ENCODE measurements at regions not wholly inside any gene's neighbourhood (a gene's known extent, or its start where the extent isn't known, plus 50 kb on each side); places are given as distances from the start of the nearest gene placed in this dataset.

DNA sequence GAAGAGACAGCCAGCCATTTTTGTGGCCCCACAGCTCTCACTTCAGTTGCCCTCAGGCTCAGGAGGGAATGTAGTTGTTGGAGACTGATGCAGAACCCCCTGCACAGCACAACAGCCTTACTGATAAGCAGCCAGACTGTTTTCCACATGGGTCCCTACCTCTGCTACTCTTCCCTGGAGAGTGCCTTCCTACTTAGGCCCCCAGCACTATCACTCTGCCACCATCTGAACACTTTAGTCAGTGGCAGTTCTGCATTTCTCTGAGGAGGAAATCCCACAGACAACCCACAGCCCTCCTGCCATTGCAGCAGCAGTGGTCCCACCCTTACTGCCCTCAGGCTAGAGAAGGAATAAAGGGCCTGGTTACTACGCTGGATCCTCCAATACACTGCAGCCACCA, 61.8 kb upstream of the PTPRD start:
- DNase-seq: no peak

DNA sequence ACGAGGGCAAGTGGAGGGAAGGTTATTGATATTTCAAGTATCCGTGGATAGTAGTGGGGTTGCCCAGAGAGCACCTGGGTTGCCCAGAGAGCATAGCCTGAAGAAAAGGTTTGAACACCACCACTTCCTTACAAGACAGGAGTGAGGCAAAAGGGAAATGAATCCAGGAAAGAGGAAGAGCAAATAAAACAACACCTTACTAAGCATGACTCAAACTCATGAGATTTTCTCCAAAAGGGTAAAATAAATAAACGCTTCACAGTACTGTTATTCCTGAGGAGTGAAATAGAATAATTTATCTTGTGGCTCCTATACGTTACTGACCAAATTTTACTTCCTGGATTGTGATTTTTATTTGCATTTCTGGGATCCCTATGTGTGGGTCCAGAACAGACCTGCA, 65.2 kb upstream of the PTPRD start:
- DNase-seq: no peak

DNA sequence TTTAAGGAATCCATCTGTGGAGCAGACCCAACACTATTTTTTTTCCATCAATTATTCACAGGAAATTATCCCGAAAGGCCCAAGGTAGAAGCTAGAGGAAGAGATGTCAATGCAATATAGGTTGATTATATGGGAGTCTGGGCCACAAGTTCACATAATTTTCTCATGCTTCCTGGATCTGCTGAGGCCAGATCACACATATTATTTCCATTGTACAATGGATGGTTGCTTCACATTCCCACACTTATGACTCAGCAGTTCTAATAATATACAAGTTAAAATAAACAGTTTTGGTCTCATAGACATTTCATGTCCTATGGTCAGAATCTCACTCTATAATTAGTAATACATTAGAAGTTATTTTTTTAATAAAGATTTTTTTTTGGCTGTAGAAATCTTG, 66.0 kb upstream of the PTPRD start:
- DNase-seq: no peak

DNA sequence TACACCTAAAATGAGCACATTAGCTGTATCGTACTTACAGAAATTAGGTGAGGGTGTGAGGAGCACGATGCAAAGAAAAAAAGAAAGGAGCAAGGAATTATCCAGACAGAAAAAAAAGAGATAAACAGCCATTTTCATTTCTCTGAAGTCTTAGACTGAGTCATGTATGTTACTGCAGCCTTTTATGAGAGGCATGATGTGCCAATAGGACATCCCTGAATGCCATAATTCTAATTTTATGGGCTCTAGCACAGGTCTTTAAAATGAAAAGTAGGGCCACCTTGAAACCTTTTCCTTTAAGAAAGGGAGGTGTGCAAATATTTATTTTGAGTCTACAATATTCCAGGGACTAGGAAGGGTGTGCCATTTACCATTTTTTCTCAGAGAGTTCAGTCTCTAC, 74.1 kb upstream of the PTPRD start:
- no peak for DNase-seq

DNA sequence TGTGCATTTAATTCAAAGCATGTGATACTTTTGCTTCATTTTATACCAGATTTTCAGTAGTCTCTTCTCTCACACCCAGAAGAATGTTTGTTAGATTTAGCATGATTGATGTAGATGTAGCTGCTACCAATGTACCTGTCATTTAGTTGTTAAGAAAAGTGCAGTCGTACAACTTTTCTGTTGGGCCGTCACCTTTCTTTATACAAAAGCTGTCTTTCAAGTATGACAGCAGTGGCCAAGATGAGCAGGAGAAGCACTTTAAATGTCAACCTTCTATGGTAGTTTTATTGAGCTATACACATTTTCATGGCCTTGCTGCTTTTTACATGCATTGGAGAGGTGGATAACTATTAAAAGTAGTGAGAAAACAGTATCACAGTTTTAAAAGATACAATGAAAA, 77.7 kb upstream of the PTPRD start:
- DNase-seq: no peak

DNA sequence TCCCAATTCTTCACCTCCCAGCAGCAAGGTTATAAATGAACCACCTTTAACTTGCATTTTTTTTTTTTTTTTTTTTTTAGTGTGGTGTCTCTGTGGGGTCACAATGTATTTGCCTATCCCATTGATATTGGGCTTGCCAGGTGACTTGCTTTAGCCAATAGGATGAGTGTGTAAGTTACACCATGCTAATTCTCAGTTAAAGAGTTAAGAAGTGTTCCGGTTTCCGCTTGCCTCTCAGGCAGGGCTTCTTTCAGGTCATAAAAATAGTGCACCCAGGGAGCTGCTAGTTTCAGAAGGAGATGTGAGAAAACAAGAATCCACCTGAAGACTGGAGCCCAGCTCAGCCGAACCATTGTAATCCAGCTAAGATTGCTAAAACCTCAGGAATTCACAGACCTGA, 84.2 kb upstream of the PTPRD start:
- DNase-seq: no peak

DNA sequence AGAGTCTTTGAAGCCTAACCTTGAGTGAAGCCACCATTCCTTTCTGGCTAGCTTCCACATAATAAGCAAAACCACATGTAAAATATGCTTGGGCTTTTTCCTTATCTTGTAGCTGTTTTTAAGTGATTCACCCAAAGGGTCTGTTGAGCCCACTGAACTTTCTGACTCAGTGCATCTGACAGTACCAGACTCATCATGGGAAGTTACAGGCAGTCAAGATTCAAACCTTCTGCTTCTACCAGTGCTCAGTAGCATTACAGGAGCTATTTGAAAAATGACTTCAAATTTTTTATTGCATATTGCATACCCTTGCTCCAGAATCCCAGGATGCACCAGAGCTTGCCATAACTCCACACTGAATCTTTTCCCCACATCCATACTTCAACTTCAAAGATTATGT, 87.5 kb upstream of the PTPRD start:
- no peak for DNase-seq

DNA sequence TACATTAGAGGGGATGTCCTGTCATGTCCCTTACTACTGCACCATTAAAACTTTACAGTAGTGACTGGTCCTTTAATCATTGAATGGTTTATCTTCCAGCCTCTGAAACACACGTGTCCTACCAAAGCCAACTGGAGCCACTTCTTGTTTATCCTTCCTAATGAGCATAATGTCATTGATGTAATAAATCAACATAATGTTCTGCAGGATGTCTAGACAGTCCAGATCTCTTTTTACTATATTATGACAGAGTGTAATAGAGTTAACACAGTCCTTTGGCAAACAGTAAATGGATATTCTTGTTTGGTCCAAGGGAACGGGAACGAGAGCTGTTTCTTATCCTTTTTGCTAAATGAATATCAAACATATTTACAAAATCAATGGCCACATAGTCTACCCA, 88.1 kb upstream of the PTPRD start:
- no peak for DNase-seq

DNA sequence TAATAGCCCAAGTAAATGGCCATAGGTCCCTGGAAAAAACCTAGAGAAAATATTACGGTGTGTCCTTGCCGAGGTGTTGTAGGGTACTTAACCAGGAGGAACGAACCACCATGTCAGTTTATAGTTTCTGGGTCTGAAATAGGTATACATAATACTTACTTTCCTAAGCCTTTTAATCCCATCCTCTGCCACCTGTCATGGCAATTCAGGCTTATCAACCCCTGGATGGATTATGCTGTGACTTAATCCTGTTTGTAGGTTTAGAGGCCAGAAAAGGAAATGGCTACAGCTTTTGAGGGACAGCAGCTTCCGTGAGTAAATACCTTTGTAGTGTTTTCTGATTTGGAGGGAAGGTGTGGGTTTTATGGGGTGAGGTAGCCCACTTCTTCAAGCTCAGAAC, 89.1 kb upstream of the PTPRD start:
- no peak for DNase-seq

DNA sequence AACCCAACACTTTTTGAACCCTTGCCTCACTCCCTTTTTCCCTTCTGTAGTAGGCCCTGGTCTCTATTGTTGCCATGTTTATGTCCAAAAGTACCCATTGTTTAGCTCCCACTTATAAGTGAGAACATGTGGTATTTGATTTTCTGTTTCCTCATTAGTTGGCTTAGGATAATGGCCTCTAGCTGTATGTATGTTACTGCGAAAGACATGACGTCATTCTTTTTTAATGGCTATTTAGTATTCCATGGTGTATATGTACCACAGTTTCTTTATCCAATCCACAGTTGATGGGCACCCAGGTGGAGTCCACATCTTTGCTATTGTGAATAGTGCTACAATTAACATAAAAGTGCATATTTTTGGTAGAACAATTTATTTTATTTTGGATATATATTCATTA, 90.3 kb upstream of the PTPRD start:
- no peak for DNase-seq

DNA sequence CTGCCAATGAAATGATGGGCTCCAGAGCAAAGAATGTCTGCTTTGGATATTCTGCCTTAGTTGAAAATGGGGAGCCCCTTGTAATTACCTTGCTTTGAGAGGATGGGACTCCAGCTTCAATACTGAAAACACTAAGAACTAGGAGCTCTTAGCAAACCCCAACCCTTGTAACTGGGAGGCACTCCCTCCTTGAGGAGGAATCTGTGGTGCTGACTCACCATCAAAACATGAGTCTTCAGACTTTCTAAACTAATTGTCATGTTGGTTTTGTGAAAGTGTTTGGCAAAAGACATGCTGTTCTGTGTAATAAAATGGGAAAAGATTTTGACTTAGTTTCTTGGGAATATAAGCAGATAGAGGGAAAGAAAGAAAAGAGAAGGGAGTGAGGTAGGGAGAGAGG, 91.9 kb upstream of the PTPRD start:
- no peak for DNase-seq

DNA sequence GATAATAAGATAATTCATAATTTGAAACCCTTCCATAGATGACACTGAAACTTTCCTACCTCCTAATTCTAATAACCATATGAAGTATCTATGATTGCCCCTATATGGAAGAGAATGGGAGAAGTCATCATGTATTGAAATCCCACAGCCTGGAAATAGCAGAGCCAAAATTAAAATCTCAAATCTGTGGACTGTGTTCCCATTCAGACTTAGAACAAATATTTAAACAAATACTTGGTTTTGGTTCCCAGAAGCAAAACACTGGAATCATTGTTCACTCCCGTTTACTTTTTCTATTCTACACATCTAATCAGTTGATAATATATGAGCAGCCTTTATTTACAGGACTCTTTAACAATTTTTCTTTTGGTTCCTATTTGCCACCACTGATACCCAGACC, 92.6 kb upstream of the PTPRD start:
- DNase-seq: no peak

DNA sequence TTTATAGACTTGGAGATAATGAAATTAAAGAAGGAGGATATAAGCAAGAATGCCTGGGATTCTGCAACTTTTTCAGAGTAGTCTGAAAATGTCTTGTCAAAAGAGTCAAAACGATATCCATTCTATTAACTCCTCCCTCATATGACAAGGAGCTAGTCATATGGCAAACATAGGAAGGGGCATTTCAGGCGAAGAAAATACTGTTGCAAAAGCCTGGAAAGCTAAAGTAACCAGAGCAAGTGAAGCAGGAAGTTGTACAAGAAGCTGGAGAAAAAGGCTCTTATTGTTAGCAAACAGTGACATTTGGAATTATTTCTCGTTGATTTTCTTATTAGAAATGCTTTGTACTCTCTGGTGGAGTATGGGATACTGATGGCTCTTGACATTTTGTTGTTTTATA, 94.0 kb upstream of the PTPRD start:
- no peak for DNase-seq

DNA sequence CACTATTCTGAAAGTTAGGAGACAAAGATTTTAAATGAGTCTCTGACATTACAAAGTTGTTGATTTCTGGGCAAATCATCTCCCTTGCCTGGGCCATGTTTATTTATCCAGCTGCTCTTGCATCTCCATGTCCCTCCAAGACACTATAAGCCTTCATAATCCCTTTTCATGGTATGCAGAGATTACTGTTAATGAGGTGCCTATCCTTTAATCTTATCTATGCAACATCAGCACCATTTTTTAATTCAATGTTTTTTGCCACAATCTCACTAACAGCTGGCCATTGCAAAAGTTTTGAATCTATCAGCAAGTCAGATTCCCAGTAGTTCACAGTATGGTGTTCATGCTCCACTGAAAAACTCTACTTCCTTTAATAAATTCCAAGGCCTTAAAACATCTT, 108.5 kb upstream of the PTPRD start:
- DNase-seq: no peak

DNA sequence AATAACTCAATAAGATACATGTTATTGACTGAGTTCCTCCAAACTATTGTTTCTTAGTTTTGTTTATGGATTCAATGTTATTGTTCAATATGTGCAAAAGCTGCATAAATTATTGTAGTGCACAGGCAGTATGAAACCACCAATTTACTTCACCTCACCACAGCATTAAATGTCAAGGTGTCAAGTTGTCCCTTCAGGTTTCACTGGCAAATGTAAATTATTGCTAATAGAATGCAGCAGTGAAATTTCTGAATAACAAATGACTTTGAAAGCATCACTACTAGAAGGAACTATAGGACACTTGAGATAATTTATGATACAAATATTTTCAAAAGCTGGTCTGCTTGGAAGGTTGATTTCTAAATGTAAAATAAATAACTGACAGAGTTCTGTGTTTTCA, 116.4 kb upstream of the PTPRD start:
- DNase-seq: no peak

DNA sequence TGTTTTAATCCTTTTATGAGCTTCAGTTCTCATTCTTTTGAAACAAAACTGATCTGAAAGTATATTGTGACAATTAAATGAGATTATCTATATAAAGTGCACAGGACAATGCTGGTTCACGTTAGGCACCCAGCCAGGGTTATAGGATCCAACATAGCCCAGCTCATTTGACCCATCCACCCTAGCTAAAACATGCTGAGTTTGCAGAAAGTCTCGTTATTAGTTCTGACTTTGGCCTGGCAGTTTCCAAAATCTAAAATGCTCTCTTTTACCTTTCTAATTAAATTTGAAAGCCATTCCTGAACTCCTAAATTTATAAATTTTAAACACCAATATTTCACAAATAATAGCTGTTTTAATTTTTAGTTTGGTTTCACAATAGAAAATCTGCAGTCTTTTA, 131.9 kb upstream of the PTPRD start:
- no peak for DNase-seq

DNA sequence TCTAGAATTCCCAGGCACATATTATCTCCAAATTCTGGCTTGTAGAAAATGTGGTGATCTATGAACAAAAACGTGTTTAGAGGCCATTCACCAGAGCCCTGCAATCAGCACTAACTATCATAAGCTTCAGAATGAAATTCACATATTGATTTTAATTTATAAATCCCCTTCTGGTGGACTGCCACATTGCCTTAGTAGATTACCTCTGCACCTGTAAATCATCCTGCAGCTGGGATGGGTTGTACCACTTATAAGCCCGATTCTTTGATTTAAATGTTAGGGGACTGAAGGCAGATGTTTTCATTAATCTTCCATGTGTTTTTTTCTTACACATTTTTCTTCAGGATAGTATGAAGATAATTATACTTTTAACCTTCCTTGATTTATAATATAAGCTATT, 140.7 kb upstream of the PTPRD start:
- no peak for DNase-seq

DNA sequence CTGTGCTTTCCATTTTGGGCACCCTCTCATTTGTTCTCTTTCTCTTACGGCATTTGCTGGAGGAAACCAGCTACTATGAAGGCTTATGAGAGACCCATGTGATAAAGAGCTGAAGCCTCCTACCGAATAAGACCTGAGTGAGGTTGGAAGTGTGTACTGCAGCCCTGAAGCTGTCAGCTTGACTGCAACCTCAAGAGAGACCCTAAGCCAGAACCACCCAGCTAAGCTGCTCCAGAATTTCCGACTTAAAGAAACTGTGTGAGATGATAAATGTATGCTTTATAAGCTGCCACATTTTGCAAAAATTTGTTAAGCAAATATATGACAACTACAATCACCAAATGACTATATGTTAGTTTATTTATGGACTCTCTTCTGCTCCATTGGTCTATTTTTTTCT, 151.7 kb upstream of the PTPRD start:
- no peak for DNase-seq

DNA sequence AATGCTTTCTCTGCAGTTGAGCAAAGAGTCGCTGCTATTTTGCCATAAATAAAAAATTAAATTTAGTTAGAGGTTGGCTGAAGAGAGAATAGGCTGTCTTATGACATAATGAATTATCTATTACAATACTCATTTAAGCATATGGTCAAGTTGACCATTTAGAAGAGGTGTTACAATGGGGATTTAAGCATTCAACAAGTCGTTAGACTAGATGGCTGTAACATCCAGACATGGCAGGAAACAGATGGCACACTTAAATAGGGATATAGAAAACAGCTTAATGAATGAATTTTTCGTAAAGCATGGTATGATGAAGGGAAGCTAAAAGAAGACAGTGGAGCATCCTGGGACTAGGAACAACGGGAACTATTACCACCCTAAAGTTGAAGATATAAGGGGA, 160.3 kb upstream of the PTPRD start:
- DNase-seq: no peak

DNA sequence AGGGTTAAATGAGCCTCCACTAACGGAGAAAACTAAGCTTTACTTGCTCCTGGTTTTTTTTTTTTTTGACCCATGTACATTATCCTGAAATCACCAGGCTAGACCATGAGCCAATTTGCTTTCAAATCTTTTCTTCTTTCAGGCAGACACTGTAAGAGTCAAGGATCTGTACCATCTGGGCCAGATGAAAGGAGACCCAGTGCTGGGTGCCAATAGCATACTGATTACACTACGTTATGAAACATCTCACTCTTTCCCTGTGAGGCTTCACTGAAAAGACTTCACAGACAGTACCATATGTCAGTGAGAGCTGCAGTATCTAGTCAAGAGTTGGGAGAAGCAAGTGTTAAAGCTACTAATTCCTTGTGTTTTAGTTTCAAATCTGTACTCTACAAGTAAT, 161.2 kb upstream of the PTPRD start:
- DNase-seq: no peak

DNA sequence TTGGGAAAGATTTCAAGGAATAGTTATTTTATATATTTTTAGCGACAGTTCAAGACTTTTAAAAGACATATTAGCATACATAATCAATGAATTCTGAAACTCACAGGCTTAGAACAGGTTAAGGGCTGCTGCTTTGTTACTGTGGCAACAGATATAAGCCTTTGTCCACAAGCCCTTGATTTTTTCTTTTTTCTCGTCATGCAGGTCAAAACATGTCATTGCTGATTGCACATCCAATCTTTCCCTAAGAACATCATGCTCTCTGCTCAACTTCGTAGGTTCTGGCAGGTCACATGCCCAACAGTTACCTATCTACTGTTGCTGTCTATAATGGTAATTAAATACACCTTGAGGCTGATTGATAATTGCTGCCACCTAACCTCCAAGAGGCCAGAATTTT, 172.5 kb upstream of the PTPRD start:
- DNase-seq: no peak

DNA sequence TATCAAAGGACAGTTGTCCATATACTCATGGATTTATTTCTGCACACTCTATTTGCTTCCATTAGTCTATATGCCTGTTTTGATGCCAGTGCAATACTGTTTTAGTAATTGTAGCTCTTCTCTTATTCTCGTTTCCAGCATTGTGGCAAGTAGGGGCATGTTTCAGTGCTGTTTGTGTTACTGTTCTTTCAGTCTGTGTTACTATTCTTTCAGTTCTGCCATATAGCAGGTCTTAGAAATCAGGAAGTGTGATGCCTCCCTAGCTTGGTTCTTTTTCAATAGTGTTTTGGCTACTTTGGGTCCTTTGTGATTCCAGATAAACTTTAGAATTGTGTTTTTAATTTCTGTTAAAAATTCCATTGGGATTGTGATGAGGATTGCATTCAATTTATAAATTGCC, 180.5 kb upstream of the PTPRD start:
- no peak for DNase-seq

DNA sequence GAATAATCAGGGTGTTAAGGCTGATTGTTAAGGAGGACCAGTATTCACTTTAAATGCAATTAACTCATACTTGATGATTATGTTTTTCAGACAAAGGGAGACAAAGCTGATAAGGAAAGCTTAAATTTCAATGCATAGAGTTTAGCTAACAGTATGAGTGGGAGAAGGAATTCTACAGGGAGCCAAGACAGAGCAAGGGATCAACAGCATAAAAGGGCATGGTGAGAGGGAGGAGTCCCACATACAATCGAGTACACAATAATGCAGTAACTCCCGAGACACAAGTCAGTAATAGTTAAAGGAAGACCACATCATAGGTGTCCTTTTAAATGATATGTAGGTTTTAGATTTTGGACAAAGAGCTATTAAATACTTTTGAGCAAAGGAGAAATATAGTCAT, 191.7 kb upstream of the PTPRD start:
- DNase-seq: no peak

DNA sequence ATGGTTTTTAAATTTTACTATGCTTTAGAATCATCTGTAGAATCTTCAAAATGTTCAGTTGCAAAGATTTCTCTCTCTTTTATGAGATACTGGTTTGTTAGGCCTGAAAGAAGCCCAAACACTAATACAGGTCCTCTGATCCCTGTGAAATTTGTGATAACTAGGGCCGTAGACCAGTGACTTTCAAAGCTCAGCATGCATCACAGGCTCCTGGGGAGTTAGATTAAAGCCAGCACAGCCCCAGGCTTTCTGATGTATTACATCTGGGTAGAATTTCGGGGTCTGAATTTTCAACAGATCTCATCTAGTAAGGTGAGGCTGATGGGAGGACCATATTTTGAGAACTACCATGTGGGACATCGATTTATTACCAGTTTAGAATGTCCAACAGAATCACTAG, 194.1 kb upstream of the PTPRD start:
- DNase-seq: no peak

DNA sequence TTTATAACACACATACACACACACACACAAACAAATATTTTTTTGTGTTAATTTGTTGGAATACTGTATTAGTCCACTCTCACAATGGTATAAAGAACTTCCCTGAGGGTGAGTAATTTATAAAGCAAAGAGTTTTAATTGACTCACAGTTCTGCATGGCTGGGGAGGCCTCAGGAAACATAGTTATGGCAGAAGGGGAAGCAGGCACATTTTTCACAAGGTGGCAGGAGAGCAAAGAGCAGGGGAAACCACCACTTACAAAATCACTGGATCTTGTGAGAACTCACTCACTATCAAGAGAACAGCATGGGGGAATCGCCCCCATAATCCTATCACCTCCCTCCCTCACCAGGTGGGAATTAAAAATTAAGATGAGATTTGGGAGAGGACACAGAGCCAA, 205.4 kb upstream of the PTPRD start:
- no peak for DNase-seq

DNA sequence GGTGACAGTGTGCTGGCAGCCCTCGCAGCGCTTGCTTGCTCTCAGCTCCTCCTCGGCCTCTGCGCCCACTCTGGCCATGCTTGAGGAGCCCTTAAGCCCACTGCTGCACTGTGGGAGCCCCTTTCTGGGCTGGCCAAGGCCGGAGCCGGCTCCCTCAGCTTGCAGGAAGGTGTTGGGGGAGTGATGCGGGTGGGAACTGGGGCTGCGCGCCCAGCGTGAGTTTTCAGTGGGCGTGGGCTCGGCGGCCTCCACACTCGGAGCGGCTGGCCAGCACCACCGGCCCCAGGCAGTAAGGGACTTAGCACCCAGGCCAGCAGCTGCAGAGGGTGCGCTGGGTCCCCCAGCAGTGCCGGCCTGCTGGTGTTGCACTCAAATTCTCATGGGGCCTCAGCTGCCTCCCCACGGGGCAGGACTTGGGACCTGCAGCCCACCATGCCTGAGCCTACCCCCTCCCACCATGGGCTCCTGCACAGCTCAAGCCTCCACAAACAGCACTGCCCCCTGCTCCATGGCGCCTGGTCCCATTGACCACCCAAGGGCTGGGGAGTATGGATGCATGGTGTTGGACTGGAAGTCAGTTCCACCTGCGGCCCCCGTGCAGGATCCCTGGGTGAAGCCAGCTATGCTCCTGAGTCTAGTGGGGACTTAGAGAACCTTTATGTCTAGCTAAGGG, 223.1 kb upstream of the PTPRD start:
- no peak for DNase-seq
